T47D (cell line): ENCODE measurements at regions not wholly inside any gene's neighbourhood (a gene's known extent, or its start where the extent isn't known, plus 50 kb on each side); places are given as distances from the start of the nearest gene placed in this dataset.

ENCODE experiments used
- DNase-seq, 2 experiments: peaks; one replicate each; pipeline versions ENCODE4 v3.0.0 to v3.0.0-alpha.2; 2011 to 2012; ENCODE audit warnings: low read depth in 1 of 2, low spot score in 1 of 2
- JUND ChIP-seq: IDR thresholded peaks from 2 replicates; pipeline ENCODE4 v1.6.1; 2012; ENCODE audit warnings: low read depth
- in situ Hi-C: cut with HindIII; loops from 2 replicates; pipeline ENCODE4 v1.10.0; 2016; ENCODE audit warnings: low sequenced_read_pairs, low pct_unique_long_range_greater_than_20kb

- in situ Hi-C loops: no loop called here
- no peak for DNase-seq
- TF ChIP-seq JUND: no peak
These were observed 84.8 kb upstream of the MIER3 start for GRCh38 chr5:57036761-57037160.

- in situ Hi-C loops: no loop called here
- TF ChIP-seq JUND: no peak
- peak in 1 of 2 experiments; percentile 49 for DNase-seq
These were observed 85.4 kb upstream of the MIER3 start for GRCh38 chr5:57037355-57037754.

- DNase-seq: no peak
- TF ChIP-seq JUND: no peak
- in situ Hi-C loops: no loop called here
These were observed 89.6 kb upstream of the MIER3 start for GRCh38 chr5:57041570-57041969.

GRCh38 chr5:57042524-57042931 lies 90.6 kb upstream of the MIER3 start:
- in situ Hi-C loops: no loop called here
- no peak for TF ChIP-seq JUND
- DNase-seq: no peak

GRCh38 chr5:57054135-57054534 lies 102.2 kb upstream of the MIER3 start:
- DNase-seq: no peak
- TF ChIP-seq JUND: no peak
- in situ Hi-C loops: no loop called here

GRCh38 chr5:57054671-57055070 lies 102.7 kb upstream of the MIER3 start:
- TF ChIP-seq JUND: no peak
- in situ Hi-C loops: no loop called here
- DNase-seq: no peak

GRCh38 chr5:57055731-57056130 lies 103.8 kb upstream of the MIER3 start:
- no peak for TF ChIP-seq JUND
- in situ Hi-C loops: no loop called here
- no peak for DNase-seq

- TF ChIP-seq JUND: no peak
- peak in 1 of 2 experiments; percentile 19 for DNase-seq
- in situ Hi-C loops: no loop called here
These were observed 110.1 kb upstream of the GPBP1 start for GRCh38 chr5:57063773-57064172.

GRCh38 chr5:57066924-57067596 lies 106.8 kb upstream of the GPBP1 start:
- in situ Hi-C loops: no loop called here
- DNase-seq: no peak
- no peak for TF ChIP-seq JUND

- in situ Hi-C loops: no loop called here
- DNase-seq: peak in 1 of 2 experiments; percentile 24
- no peak for TF ChIP-seq JUND
These were observed 106.3 kb upstream of the GPBP1 start for GRCh38 chr5:57067597-57067924.

- in situ Hi-C loops: no loop called here
- DNase-seq: no peak
- TF ChIP-seq JUND: no peak
These were observed 104.6 kb upstream of the GPBP1 start for GRCh38 chr5:57069115-57069835.

GRCh38 chr5:57072218-57072892 lies 101.5 kb upstream of the GPBP1 start:
- in situ Hi-C loops: no loop called here
- no peak for TF ChIP-seq JUND
- DNase-seq: no peak

- no peak for TF ChIP-seq JUND
- in situ Hi-C loops: no loop called here
- DNase-seq: peak; percentile 47 to 80
These were observed 91.3 kb upstream of the GPBP1 start for GRCh38 chr5:57082441-57083067.
